H9 (cell line): ENCODE measurements at regions not wholly inside any gene's neighbourhood (a gene's known extent, or its start where the extent isn't known, plus 50 kb on each side); places are given as distances from the start of the nearest gene placed in this dataset.

Source experiments
- DNase-seq: peaks from one replicate; pipeline ENCODE4 v3.0.0-alpha.2; 2017
- H2AFZ ChIP-seq: one replicate; pipeline ENCODE4 v1.6.1; 2013; ENCODE audit warnings: mild to moderate bottlenecking, low read length, control low read depth, moderate library complexity
- H2AK5ac ChIP-seq: 2 replicates; pipeline ENCODE4 v1.6.1; 2013; ENCODE audit warnings: low read length, control low read depth, mixed read lengths; ENCODE audit not compliant: insufficient read length
- H2BK120ac ChIP-seq: one replicate; pipeline ENCODE4 v1.6.1; 2013; ENCODE audit warnings: low read depth, mild to moderate bottlenecking, low read length, control low read depth, inconsistent platforms; ENCODE audit not compliant: poor library complexity, severe bottlenecking
- H2BK12ac ChIP-seq: 2 replicates; pipeline ENCODE4 v1.6.1; 2013; ENCODE audit warnings: low read length, control low read depth, mixed read lengths, low read depth; ENCODE audit not compliant: insufficient read length
- H2BK15ac ChIP-seq: 2 replicates; pipeline ENCODE4 v1.6.1; 2013; ENCODE audit warnings: low read depth, low read length, control low read depth
- H2BK20ac ChIP-seq: one replicate; pipeline ENCODE4 v1.6.1; 2013; ENCODE audit warnings: low read depth, mild to moderate bottlenecking, low read length, control low read depth, inconsistent platforms; ENCODE audit not compliant: poor library complexity, severe bottlenecking
- H2BK5ac ChIP-seq: 2 replicates; pipeline ENCODE4 v1.6.1; 2013; ENCODE audit warnings: low read length, control low read depth, mixed read lengths; ENCODE audit not compliant: insufficient read length
- H3K14ac ChIP-seq: 2 replicates; pipeline ENCODE4 v1.6.1; 2013; ENCODE audit warnings: low read length, control low read depth; ENCODE audit not compliant: insufficient read depth
- H3K18ac ChIP-seq: 2 replicates; pipeline ENCODE4 v1.6.1; 2013; ENCODE audit warnings: low read depth, mild to moderate bottlenecking, mixed read lengths, low read length, control low read depth; ENCODE audit not compliant: insufficient read length
- H3K23ac ChIP-seq: 2 replicates; pipeline ENCODE4 v1.6.1; 2013; ENCODE audit warnings: low read length, control low read depth, mixed read lengths, low read depth; ENCODE audit not compliant: insufficient read length
- H3K23me2 ChIP-seq: 2 replicates; pipeline ENCODE4 v1.6.1; 2013; ENCODE audit warnings: low read depth, mild to moderate bottlenecking, mixed read lengths, low read length, control low read depth; ENCODE audit not compliant: insufficient read length, poor library complexity, severe bottlenecking
- H3K27ac ChIP-seq: 2 replicates; pipeline ENCODE4 v1.5.1; 2013; ENCODE audit warnings: low read length, control low read depth, mixed read lengths, low read depth; ENCODE audit not compliant: insufficient read length
- H3K27me3 ChIP-seq: 2 replicates; pipeline ENCODE4 v1.6.1; 2013; ENCODE audit warnings: low read length, control low read depth, inconsistent platforms; ENCODE audit not compliant: insufficient read depth
- H3K4ac ChIP-seq: 2 replicates; pipeline ENCODE4 v1.6.1; 2013; ENCODE audit warnings: low read depth, mild to moderate bottlenecking, control low read depth, inconsistent platforms, low read length, moderate library complexity
- H3K4me1 ChIP-seq: 2 replicates; pipeline ENCODE4 v1.6.1; 2013; ENCODE audit warnings: low read length, control low read depth, inconsistent platforms; ENCODE audit not compliant: insufficient read depth
- H3K4me2 ChIP-seq: 2 replicates; pipeline ENCODE4 v1.6.1; 2013; ENCODE audit warnings: low read length, control low read depth, mixed read lengths; ENCODE audit not compliant: insufficient read length, insufficient read depth
- H3K56ac ChIP-seq: 2 replicates; pipeline ENCODE4 v1.6.1; 2013; ENCODE audit warnings: low read depth, mild to moderate bottlenecking, mixed read lengths, low read length, control low read depth; ENCODE audit not compliant: insufficient read length
- H3K79me1 ChIP-seq: 2 replicates; pipeline ENCODE4 v1.6.1; 2013; ENCODE audit warnings: low read depth, mild to moderate bottlenecking, moderate library complexity, low read length, control low read depth, inconsistent platforms; ENCODE audit not compliant: insufficient read depth, poor library complexity, severe bottlenecking
- H3K79me2 ChIP-seq: 2 replicates; pipeline ENCODE4 v1.6.1; 2013; ENCODE audit warnings: low read length, control low read depth, inconsistent platforms; ENCODE audit not compliant: insufficient read depth
- H3K9ac ChIP-seq: 2 replicates; pipeline ENCODE4 v1.6.1; 2013; ENCODE audit warnings: low read length, control low read depth, mixed read lengths; ENCODE audit not compliant: insufficient read length; ENCODE audit errors: extremely low read depth
- H3K9me3 ChIP-seq: one replicate; pipeline ENCODE4 v1.6.1; 2013; ENCODE audit warnings: low read depth, low read length, inconsistent platforms; ENCODE audit not compliant: control insufficient read depth
- H3T11ph ChIP-seq: one replicate; pipeline ENCODE4 v1.6.1; 2013; ENCODE audit warnings: mild to moderate bottlenecking, low read length, control low read depth, inconsistent platforms
- H4K20me1 ChIP-seq: one replicate; pipeline ENCODE4 v1.6.1; 2013; ENCODE audit not compliant: control insufficient read depth, insufficient read length, insufficient read depth
- H4K5ac ChIP-seq: 2 replicates; pipeline ENCODE4 v1.6.1; 2013; ENCODE audit warnings: low read depth, mild to moderate bottlenecking, mixed read lengths, low read length, control low read depth; ENCODE audit not compliant: insufficient read length
- H4K8ac ChIP-seq: replicated peaks from 2 replicates; pipeline ENCODE4 v1.6.1; 2013; ENCODE audit warnings: low read length, control low read depth, mixed read lengths, low read depth; ENCODE audit not compliant: insufficient read length
- H4K91ac ChIP-seq: 2 replicates; pipeline ENCODE4 v1.6.1; 2013; ENCODE audit warnings: low read depth, mild to moderate bottlenecking, moderate library complexity, mixed read lengths, low read length, control low read depth; ENCODE audit not compliant: insufficient read length
- H3K27ac Mint-ChIP-seq, 3 experiments: 2 replicates in 2 of 3; 3 replicates in 1 of 3; pipeline ENCODE4 v1.8.0; 2020 to 2021; ENCODE audit warnings: mixed read lengths in 3 of 3, mild to moderate bottlenecking in 1 of 3, moderate library complexity in 1 of 3
- H3K27me3 Mint-ChIP-seq: 2 replicates; pipeline ENCODE4 v1.8.0; 2021; ENCODE audit warnings: low read depth, mild to moderate bottlenecking, moderate library complexity, mixed read lengths
- H3K36me3 Mint-ChIP-seq, 3 experiments: 2 replicates in 2 of 3; 3 replicates in 1 of 3; pipeline ENCODE4 v1.8.0; 2020 to 2021; ENCODE audit warnings: low read depth in 3 of 3, mixed read lengths in 3 of 3; ENCODE audit not compliant: insufficient read depth in 1 of 3
- H3K4me1 Mint-ChIP-seq, 2 experiments: 2 replicates each; pipeline ENCODE4 v1.8.0; 2020; ENCODE audit warnings: mixed read lengths in 2 of 2
- H3K4me3 Mint-ChIP-seq, 2 experiments: 2 replicates in 1 of 2; 3 replicates in 1 of 2; pipeline ENCODE4 v1.8.0; 2020 to 2021; ENCODE audit warnings: mild to moderate bottlenecking in 2 of 2, mixed read lengths in 2 of 2, moderate library complexity in 1 of 2
- H3K9me3 Mint-ChIP-seq, 2 experiments: 2 replicates in 1 of 2; 3 replicates in 1 of 2; pipeline ENCODE4 v1.8.0; 2020; ENCODE audit warnings: mild to moderate bottlenecking in 2 of 2, mixed read lengths in 2 of 2, moderate library complexity in 1 of 2
- WGBS: extraction: QIAGEN DNeasy Blood & Tissue Kit; methylation state at CpG from one replicate; pipeline ENCODE4 v1.1.7; 2013; ENCODE audit warnings: missing lambda C conversion rate, low lambda C conversion rate, mixed read lengths; ENCODE audit not compliant: insufficient read length; ENCODE audit errors: extremely low coverage; 5-methylcytosine and 5-hydroxymethylcytosine counted together
- TF ChIP-seq, protein P1 (sequence below): fragments of 200-600 bp; sonication (generic); conservative IDR thresholded peaks from 3 replicates; pipeline ENCODE4 v1.8.0; 2021; ENCODE audit warnings: antibody characterized with exemption, mild to moderate bottlenecking

DNA sequence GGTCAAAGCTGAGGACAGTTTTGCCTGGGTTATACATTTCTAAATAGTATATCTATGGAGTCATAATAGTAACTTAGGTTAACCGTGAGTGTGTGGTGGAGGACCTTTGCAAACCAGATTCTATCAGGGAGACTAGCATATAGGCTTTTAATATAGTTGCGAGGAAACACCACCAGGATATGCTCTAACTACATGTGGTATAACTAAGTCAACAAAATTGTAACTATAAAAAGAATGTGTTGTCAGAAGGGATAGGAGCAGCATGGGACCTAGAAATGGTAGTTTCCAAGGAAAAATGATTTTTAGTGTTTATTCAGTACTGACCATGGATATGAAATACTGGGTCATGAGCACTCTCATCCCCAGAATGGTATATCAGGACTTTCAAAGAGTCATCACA, 338.1 kb downstream of the TGFB2 start:
- no peaks in the 10 kb centered on the region for H3K4me1 Mint-ChIP-seq
- Histone ChIP-seq H4K20me1 (no peaks in the 10 kb centered on the region), H4K8ac (no peak overlapping the region), H3K79me2 (no peaks in the 10 kb centered on the region), H2AFZ (no peak overlapping the region), H2BK12ac (no peak overlapping the region), H3K79me1 (no peaks in the 10 kb centered on the region), H2AK5ac (no peak overlapping the region), H2BK15ac (no peak overlapping the region), H3K9me3 (no peaks in the 10 kb centered on the region), H3K23ac (no peak overlapping the region), H3K4me1 (no peaks in the 10 kb centered on the region), H3K14ac (no peak overlapping the region), H2BK5ac (no peak overlapping the region), H2BK20ac (no peak overlapping the region), H3K23me2 (no peaks in the 10 kb centered on the region), H4K5ac (no peak overlapping the region), H3K9ac (no peak overlapping the region), H3K27ac (no peak overlapping the region), H3K4ac (no peak overlapping the region), H3T11ph (no peak overlapping the region), H3K4me2 (no peak overlapping the region), H2BK120ac (no peak overlapping the region), H4K91ac (no peak overlapping the region), H3K18ac (no peak overlapping the region), H3K27me3 (no peaks in the 10 kb centered on the region), H3K56ac (no peak overlapping the region)
- DNase-seq = no peak
- H3K36me3 Mint-ChIP-seq = no peaks in the 10 kb centered on the region; a peak in 1 of 7 replicates
- TF ChIP-seq, protein P1, sequence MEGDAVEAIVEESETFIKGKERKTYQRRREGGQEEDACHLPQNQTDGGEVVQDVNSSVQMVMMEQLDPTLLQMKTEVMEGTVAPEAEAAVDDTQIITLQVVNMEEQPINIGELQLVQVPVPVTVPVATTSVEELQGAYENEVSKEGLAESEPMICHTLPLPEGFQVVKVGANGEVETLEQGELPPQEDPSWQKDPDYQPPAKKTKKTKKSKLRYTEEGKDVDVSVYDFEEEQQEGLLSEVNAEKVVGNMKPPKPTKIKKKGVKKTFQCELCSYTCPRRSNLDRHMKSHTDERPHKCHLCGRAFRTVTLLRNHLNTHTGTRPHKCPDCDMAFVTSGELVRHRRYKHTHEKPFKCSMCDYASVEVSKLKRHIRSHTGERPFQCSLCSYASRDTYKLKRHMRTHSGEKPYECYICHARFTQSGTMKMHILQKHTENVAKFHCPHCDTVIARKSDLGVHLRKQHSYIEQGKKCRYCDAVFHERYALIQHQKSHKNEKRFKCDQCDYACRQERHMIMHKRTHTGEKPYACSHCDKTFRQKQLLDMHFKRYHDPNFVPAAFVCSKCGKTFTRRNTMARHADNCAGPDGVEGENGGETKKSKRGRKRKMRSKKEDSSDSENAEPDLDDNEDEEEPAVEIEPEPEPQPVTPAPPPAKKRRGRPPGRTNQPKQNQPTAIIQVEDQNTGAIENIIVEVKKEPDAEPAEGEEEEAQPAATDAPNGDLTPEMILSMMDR = no peak
- no peak overlapping the region for H3K27ac Mint-ChIP-seq
- no peak overlapping the region for H3K4me3 Mint-ChIP-seq
- no CpG with 5 or more reads among the region's 2 CpGs for WGBS
- no peaks in the 10 kb centered on the region for H3K9me3 Mint-ChIP-seq
- H3K27me3 Mint-ChIP-seq = no peaks in the 10 kb centered on the region
